Skeletal muscle tissue (tissue), 3 donors: ENCODE measurements at regions not wholly inside any gene's neighbourhood (a gene's known extent, or its start where the extent isn't known, plus 50 kb on each side); places are given as distances from the start of the nearest gene placed in this dataset.

Source experiments
- H3K27ac ChIP-seq: one replicate; pipeline ENCODE4 v1.7.0; 2013; ENCODE audit warnings: mild to moderate bottlenecking, low read depth, low read length, inconsistent platforms
- H3K27me3 ChIP-seq, 3 donors: one replicate each; pipeline ENCODE4 v1.7.0; 2013; ENCODE audit warnings: low read length in 3 of 3; ENCODE audit not compliant: control insufficient read depth in 3 of 3, insufficient read depth in 3 of 3
- H3K36me3 ChIP-seq, 3 donors: one replicate each; pipeline ENCODE4 v1.7.0; 2013; ENCODE audit warnings: low read length in 3 of 3; ENCODE audit not compliant: control insufficient read depth in 3 of 3, insufficient read depth in 3 of 3
- H3K4me1 ChIP-seq, 3 donors: one replicate each; pipeline ENCODE4 v1.7.0; 2013; ENCODE audit warnings: low read length in 3 of 3, mild to moderate bottlenecking in 3 of 3; ENCODE audit not compliant: control insufficient read depth in 3 of 3, insufficient read depth in 3 of 3
- H3K4me3 ChIP-seq, 3 donors: one replicate each; pipeline ENCODE4 v1.7.0; 2013; ENCODE audit warnings: low read length in 3 of 3
- H3K9ac ChIP-seq, 3 donors: one replicate each; pipeline ENCODE4 v1.7.0; 2013; ENCODE audit warnings: low read length in 3 of 3, mild to moderate bottlenecking in 3 of 3, moderate library complexity in 2 of 3, low read depth in 1 of 3
- H3K9me3 ChIP-seq, 3 donors: one replicate each; pipeline ENCODE4 v1.7.0; 2013; ENCODE audit warnings: low read length in 3 of 3; ENCODE audit not compliant: control insufficient read depth in 3 of 3
- donor health status: Osteomylitis.

GRCh38 chr12:58504143-58504938 lies 416.0 kb downstream of the LRIG3 start:
- no peak overlapping the region for H3K27ac ChIP-seq
- H3K4me1 ChIP-seq = no peaks in the 10 kb centered on the region
- H3K27me3 ChIP-seq = no peaks in the 10 kb centered on the region
- no peaks in the 10 kb centered on the region for H3K36me3 ChIP-seq
- H3K4me3 ChIP-seq = no peak overlapping the region
- H3K9me3 ChIP-seq = peaks cover 0 to 3% (median 0%) of the 10 kb centered on the region in 3 donors
- H3K9ac ChIP-seq = no peak overlapping the region

DNA sequence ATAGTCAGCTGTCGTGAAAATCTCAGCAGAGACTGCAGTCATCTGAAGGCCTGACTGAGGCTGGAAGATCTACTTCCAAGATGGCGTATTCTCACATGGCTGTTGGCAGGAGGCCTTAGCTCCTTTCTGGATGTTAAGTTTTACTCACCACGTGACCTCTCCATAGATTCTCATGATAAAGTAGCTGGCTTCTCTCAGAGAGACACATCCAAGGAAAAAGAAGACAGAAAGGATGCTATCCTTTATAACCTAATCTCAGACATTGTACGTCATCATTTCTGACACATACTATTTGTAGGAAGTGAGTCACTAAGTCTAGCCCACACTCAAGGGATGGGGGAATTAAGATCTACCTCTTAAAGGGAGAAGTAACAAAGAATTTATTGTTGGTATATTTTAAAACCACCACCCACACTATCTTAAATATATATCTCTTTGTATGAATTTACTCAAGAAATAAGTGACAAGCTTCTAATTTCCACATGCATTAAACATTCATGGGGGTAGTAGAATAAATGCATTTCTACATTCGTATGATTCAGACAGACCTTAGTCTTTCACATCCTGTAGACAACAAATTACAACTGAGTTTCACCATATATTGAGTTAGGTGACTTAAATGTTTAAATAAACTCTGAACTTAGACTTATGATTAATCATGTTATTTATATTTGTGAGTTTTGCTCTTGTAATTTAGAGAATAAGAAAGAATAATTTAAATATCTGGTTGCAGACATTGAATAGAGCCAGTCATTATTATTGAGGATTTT lies 411.0 kb downstream of the LRIG3 start:
- H3K27ac ChIP-seq = no peak overlapping the region
- H3K27me3 ChIP-seq = no peaks in the 10 kb centered on the region
- no peaks in the 10 kb centered on the region for H3K36me3 ChIP-seq
- no peak overlapping the region for H3K4me3 ChIP-seq
- peaks cover 0 to 3% (median 0%) of the 10 kb centered on the region in 3 donors for H3K9me3 ChIP-seq
- no peak overlapping the region for H3K9ac ChIP-seq
- H3K4me1 ChIP-seq = no peaks in the 10 kb centered on the region

DNA sequence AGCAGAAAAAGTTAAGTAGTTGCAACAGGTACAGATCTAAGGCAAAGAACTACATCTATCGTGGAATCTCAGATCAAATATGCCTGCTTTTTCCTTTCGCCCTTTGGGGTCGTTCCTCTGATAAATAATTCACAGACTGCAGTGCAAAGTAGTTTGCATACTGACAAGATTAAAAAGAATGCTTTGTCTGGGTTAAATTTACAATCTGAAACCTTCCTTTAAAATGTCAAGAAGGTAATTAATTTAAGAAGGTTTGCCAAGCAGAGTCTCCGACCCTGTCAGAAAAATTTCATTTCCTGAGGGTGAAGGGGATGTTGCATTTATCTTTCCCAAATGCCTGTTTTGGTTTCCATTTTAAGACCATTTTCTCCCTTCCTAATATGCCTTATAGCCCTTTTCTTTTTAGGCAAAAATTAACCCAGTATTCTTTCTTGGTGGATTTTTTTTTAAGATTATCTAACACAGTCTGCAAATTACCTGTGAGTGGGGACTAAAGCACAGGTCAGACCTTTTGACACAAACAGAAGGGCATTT lies 406.9 kb downstream of the LRIG3 start:
- peaks cover 0 to 4% (median 2%) of the 10 kb centered on the region in 3 donors for H3K9me3 ChIP-seq
- no peaks in the 10 kb centered on the region for H3K27me3 ChIP-seq
- no peaks in the 10 kb centered on the region for H3K36me3 ChIP-seq
- H3K4me1 ChIP-seq = no peaks in the 10 kb centered on the region
- H3K9ac ChIP-seq = no peak overlapping the region
- H3K4me3 ChIP-seq = no peak overlapping the region
- H3K27ac ChIP-seq = no peak overlapping the region

GRCh38 chr12:58513852-58514251 lies 406.5 kb downstream of the LRIG3 start:
- Histone ChIP-seq H3K27me3 (no peaks in the 10 kb centered on the region), H3K9ac (no peak overlapping the region), H3K4me3 (no peak overlapping the region), H3K27ac (no peak overlapping the region), H3K9me3 (peaks cover 0 to 6% (median 2%) of the 10 kb centered on the region in 3 donors), H3K36me3 (no peaks in the 10 kb centered on the region), H3K4me1 (no peaks in the 10 kb centered on the region)

GRCh38 chr12:58519839-58520238 lies 400.5 kb downstream of the LRIG3 start:
- peaks cover 0 to 3% (median 2%) of the 10 kb centered on the region in 3 donors for H3K9me3 ChIP-seq
- H3K27ac ChIP-seq = no peak overlapping the region
- no peaks in the 10 kb centered on the region for H3K36me3 ChIP-seq
- H3K4me1 ChIP-seq = no peaks in the 10 kb centered on the region
- no peaks in the 10 kb centered on the region for H3K27me3 ChIP-seq
- H3K4me3 ChIP-seq = no peak overlapping the region
- no peak overlapping the region for H3K9ac ChIP-seq

DNA sequence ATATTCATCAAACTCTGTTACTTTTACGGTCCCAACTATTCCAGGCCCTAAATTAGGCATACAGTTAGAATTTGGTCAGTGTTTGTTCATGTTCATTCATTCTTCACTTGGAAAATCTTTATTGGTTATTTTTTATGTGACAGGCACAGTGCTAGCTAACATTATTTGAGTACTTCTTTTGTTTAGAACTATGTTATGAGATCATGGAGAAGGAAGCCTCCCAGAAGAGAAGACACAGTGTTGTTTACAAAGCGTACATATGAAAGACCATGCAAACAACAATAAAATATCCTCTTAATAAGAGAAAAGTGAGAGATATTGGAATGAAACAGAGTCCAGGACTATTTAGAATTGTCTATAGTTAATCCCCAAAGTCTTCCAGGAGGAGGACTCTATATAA lies 399.2 kb downstream of the LRIG3 start:
- Histone ChIP-seq H3K4me1 (no peaks in the 10 kb centered on the region), H3K36me3 (no peaks in the 10 kb centered on the region), H3K9me3 (peaks cover 0 to 3% (median 2%) of the 10 kb centered on the region in 3 donors), H3K9ac (no peak overlapping the region), H3K4me3 (no peak overlapping the region), H3K27me3 (no peaks in the 10 kb centered on the region), H3K27ac (no peak overlapping the region)

- H3K9ac ChIP-seq = no peak overlapping the region
- no peaks in the 10 kb centered on the region for H3K27me3 ChIP-seq
- H3K4me3 ChIP-seq = no peak overlapping the region
- H3K27ac ChIP-seq = no peak overlapping the region
- H3K9me3 ChIP-seq = peaks cover 0 to 3% (median 2%) of the 10 kb centered on the region in 3 donors
- no peaks in the 10 kb centered on the region for H3K36me3 ChIP-seq
- no peaks in the 10 kb centered on the region for H3K4me1 ChIP-seq
These were observed 398.5 kb downstream of the LRIG3 start for GRCh38 chr12:58521796-58522195.

DNA sequence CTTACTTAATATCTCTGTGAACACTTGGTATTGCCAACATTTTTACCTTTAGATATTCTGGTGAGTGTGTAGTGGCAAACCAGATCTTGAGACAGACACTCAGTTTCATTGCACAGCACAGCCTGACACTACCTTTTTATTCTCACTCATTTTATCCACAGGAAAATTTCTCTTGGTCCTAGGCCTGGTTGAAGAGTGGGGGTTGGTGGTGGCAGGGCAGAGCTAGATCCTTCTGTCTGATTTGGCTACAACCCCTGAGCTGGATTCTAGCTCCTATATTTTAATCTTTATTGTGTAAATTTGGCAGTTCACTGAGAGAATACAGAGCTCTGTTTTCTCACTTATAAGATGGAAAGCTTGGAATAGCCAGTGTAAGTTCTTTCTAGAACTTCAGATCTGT lies 396.9 kb downstream of the LRIG3 start:
- no peaks in the 10 kb centered on the region for H3K36me3 ChIP-seq
- H3K4me3 ChIP-seq = no peak overlapping the region
- no peak overlapping the region for H3K9ac ChIP-seq
- H3K27ac ChIP-seq = no peak overlapping the region
- no peaks in the 10 kb centered on the region for H3K4me1 ChIP-seq
- H3K9me3 ChIP-seq = peaks cover 0 to 2% (median 0%) of the 10 kb centered on the region in 3 donors
- H3K27me3 ChIP-seq = no peaks in the 10 kb centered on the region

DNA sequence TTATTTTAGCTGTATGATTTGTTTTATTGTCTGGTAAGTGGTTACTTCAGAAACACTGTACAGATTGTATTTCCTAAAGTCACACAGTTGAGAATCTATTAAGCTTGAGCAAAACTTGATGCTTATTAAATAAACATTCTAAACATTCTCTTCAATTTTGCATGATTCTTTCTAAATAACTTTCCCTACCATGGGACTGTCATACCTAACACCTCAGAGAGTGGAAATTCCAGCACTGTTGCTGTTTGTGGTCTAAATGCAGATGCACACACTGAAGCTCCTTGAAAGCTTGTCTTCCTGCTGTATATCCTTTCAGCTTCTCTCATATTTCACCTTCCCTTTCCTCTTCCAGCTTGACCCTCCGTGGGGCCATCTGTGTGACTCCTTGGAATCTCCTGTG lies 392.0 kb downstream of the LRIG3 start:
- H3K4me3 ChIP-seq = no peak overlapping the region
- H3K36me3 ChIP-seq = no peaks in the 10 kb centered on the region
- H3K9me3 ChIP-seq = no peaks in the 10 kb centered on the region
- no peak overlapping the region for H3K9ac ChIP-seq
- no peaks in the 10 kb centered on the region for H3K4me1 ChIP-seq
- H3K27me3 ChIP-seq = no peaks in the 10 kb centered on the region
- H3K27ac ChIP-seq = no peak overlapping the region

GRCh38 chr12:58529114-58529665 lies 391.1 kb downstream of the LRIG3 start:
- no peaks in the 10 kb centered on the region for H3K9me3 ChIP-seq
- no peaks in the 10 kb centered on the region for H3K27me3 ChIP-seq
- peak overlapping the region in 1 of 3 donors; percentile 16 for H3K4me3 ChIP-seq
- H3K9ac ChIP-seq = no peak overlapping the region
- no peaks in the 10 kb centered on the region for H3K4me1 ChIP-seq
- no peaks in the 10 kb centered on the region for H3K36me3 ChIP-seq
- H3K27ac ChIP-seq = no peak overlapping the region
